SK-N-SH treated with all-trans-retinoic acid at 6 μM for 48 hours (cell line): ENCODE measurements at regions not wholly inside any gene's neighbourhood (a gene's known extent, or its start where the extent isn't known, plus 50 kb on each side); places are given as distances from the start of the nearest gene placed in this dataset.

Experiments
- ATAC-seq: fragments of 200-7000 bp; cut with Tn5 transposase; 3 replicates; pipeline ENCODE4 v1.9.1; 2020; ENCODE audit warnings: mild to moderate bottlenecking, moderate library complexity
- ARNTL ChIP-seq: fragments of 450-650 bp; formaldehyde crosslinking; IDR thresholded peaks from 2 replicates; pipeline ENCODE4 v1.5.0; 2020; ENCODE audit warnings: low read depth, mild to moderate bottlenecking, moderate library complexity, borderline replicate concordance
- BACH2 ChIP-seq: fragments of 250-450 bp; sonication (Bioruptor Pico); IDR thresholded peaks from 2 replicates; pipeline ENCODE4 v1.9.0; 2021; ENCODE audit warnings: mild to moderate bottlenecking, borderline replicate concordance
- CSDC2 ChIP-seq: fragments of 250-450 bp; sonication (Bioruptor Pico); IDR thresholded peaks from 2 replicates; pipeline ENCODE4 v1.5.0; 2020; ENCODE audit warnings: mild to moderate bottlenecking, moderate library complexity
- ESRRG ChIP-seq: fragments of 250-450 bp; sonication (Bioruptor Pico); IDR thresholded peaks from 2 replicates; pipeline ENCODE4 v1.6.1; 2021; ENCODE audit warnings: mild to moderate bottlenecking
- GLIS3 ChIP-seq: fragments of 250-450 bp; sonication (Bioruptor Pico); IDR thresholded peaks from 2 replicates; pipeline ENCODE4 v1.5.0; 2020; ENCODE audit warnings: mild to moderate bottlenecking, moderate library complexity
- ISL1 ChIP-seq: fragments of 250-450 bp; sonication (Bioruptor Pico); IDR thresholded peaks from 2 replicates; pipeline ENCODE4 v2.1.2; 2022; ENCODE audit warnings: mild to moderate bottlenecking, moderate library complexity
- OSR1 ChIP-seq: fragments of 250-450 bp; sonication (Bioruptor Pico); IDR thresholded peaks from 2 replicates; pipeline ENCODE4 v1.8.0; 2022; ENCODE audit warnings: moderate library complexity, mild to moderate bottlenecking, inconsistent platforms
- PPARA ChIP-seq: fragments of 250-450 bp; sonication (Bioruptor Pico); IDR thresholded peaks from 2 replicates; pipeline ENCODE4 v1.5.0; 2020; ENCODE audit warnings: mild to moderate bottlenecking, borderline replicate concordance
- RARB ChIP-seq: fragments of 250-450 bp; sonication (Bioruptor Pico); IDR thresholded peaks from 2 replicates; pipeline ENCODE4 v1.8.0; 2021; ENCODE audit warnings: mild to moderate bottlenecking, moderate library complexity
- SNAI2 ChIP-seq: fragments of 250-450 bp; sonication (Bioruptor Pico); IDR thresholded peaks from 2 replicates; pipeline ENCODE4 v1.5.0; 2020; ENCODE audit warnings: mild to moderate bottlenecking, moderate library complexity
- TOX ChIP-seq: fragments of 250-450 bp; sonication (Bioruptor Pico); IDR thresholded peaks from 2 replicates; pipeline ENCODE4 v1.8.0; 2021; ENCODE audit warnings: mild to moderate bottlenecking, moderate library complexity, borderline replicate concordance
- ZC3H10 ChIP-seq: fragments of 250-450 bp; sonication (Bioruptor Pico); IDR thresholded peaks from 2 replicates; pipeline ENCODE4 v1.5.1; 2021; ENCODE audit warnings: mild to moderate bottlenecking, moderate library complexity
- ZFP3 ChIP-seq: fragments of 250-450 bp; sonication (Bioruptor Pico); IDR thresholded peaks from 2 replicates; pipeline ENCODE4 v1.5.0; 2020; ENCODE audit warnings: mild to moderate bottlenecking, moderate library complexity
- ZNF565 ChIP-seq: fragments of 450-650 bp; formaldehyde crosslinking; conservative IDR thresholded peaks from 2 replicates; pipeline ENCODE4 v1.5.0; 2020; ENCODE audit warnings: low read depth, mild to moderate bottlenecking, moderate library complexity
- ZNF70 ChIP-seq: fragments of 450-650 bp; formaldehyde crosslinking; IDR thresholded peaks from 2 replicates; pipeline ENCODE4 v1.5.0; 2020; ENCODE audit warnings: mild to moderate bottlenecking, moderate library complexity
- ZNF8 ChIP-seq: fragments of 450-650 bp; formaldehyde crosslinking; IDR thresholded peaks from 2 replicates; pipeline ENCODE4 v1.5.0; 2020; ENCODE audit warnings: mild to moderate bottlenecking, moderate library complexity
- TF ChIP-seq, protein P1 (sequence below): fragments of 250-450 bp; sonication (Bioruptor Pico); IDR thresholded peaks from 2 replicates; pipeline ENCODE4 v1.5.0; 2020; ENCODE audit warnings: mild to moderate bottlenecking, moderate library complexity
- TF ChIP-seq, protein P2 (sequence below): fragments of 250-450 bp; sonication (Bioruptor Pico); IDR thresholded peaks from 2 replicates; pipeline ENCODE4 v1.5.1; 2021; ENCODE audit warnings: mild to moderate bottlenecking, moderate library complexity
- TF ChIP-seq, protein P3 (sequence below): fragments of 250-450 bp; sonication (Bioruptor Pico); IDR thresholded peaks from 2 replicates; pipeline ENCODE4 v1.8.0; 2020; ENCODE audit warnings: mild to moderate bottlenecking, moderate library complexity, borderline replicate concordance
- TF ChIP-seq, protein P4 (sequence below): fragments of 250-450 bp; sonication (Bioruptor Pico); IDR thresholded peaks from 2 replicates; pipeline ENCODE4 v1.5.1; 2020; ENCODE audit warnings: low read depth, mild to moderate bottlenecking, moderate library complexity

DNA sequence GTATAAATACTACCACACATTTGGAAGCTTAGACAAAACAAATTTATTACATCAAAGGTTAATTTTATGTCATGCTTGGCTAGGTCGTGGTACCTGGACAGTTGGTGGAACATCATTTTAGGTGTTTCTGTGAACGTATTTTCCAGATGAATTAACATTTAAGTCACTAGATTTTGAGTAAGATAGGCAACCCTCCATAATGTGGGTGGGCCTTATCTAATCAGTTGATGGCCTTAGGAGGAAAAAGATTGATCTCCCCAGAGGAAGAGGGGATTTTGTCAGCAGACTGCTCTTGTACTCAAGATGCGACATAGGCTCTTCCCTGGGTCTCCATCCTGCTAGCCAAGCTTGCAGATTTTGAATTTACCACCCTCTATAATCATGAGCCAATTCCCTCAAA is 85.0 kb downstream of the RPRM start:
- no peak for ATAC-seq
- TF ChIP-seq TOX (CRISPR knock-in tag) (no peak), OSR1 (CRISPR knock-in tag) (no peak), CSDC2 (CRISPR knock-in tag) (no peak), ZC3H10 (no peak), ZNF70 (CRISPR knock-in tag) (no peak), ZFP3 (CRISPR knock-in tag) (no peak), BACH2 (CRISPR knock-in tag) (no peak), PPARA (CRISPR knock-in tag) (no peak), ISL1 (CRISPR knock-in tag) (no peak), ZNF8 (CRISPR knock-in tag) (no peak)
- TF ChIP-seq, protein P1, sequence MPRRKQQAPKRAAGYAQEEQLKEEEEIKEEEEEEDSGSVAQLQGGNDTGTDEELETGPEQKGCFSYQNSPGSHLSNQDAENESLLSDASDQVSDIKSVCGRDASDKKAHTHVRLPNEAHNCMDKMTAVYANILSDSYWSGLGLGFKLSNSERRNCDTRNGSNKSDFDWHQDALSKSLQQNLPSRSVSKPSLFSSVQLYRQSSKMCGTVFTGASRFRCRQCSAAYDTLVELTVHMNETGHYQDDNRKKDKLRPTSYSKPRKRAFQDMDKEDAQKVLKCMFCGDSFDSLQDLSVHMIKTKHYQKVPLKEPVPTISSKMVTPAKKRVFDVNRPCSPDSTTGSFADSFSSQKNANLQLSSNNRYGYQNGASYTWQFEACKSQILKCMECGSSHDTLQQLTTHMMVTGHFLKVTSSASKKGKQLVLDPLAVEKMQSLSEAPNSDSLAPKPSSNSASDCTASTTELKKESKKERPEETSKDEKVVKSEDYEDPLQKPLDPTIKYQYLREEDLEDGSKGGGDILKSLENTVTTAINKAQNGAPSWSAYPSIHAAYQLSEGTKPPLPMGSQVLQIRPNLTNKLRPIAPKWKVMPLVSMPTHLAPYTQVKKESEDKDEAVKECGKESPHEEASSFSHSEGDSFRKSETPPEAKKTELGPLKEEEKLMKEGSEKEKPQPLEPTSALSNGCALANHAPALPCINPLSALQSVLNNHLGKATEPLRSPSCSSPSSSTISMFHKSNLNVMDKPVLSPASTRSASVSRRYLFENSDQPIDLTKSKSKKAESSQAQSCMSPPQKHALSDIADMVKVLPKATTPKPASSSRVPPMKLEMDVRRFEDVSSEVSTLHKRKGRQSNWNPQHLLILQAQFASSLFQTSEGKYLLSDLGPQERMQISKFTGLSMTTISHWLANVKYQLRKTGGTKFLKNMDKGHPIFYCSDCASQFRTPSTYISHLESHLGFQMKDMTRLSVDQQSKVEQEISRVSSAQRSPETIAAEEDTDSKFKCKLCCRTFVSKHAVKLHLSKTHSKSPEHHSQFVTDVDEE (CRISPR knock-in tag), result no peak

DNA sequence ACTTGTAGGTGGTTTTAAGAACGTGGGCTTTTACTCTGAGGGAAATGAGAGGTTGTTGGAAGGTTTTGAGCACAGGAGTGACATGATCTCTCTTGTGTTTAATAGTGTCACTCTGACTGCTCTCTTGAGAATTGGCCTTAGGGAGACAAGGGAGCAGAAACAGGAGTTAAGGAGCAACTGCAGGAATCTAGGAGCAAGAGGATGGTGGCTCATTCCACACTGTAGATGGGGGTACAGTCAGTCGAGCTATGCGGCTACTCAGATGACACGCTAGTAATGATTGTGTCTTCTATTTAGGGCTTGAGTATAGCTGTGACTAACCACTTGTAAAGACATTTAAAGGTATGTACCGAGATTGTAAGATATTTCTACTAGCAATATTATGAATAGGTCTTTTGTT is 87.4 kb downstream of the RPRM start:
- TF ChIP-seq ZNF8 (CRISPR knock-in tag), result no peak
- TF ChIP-seq TOX (CRISPR knock-in tag), result no peak
- TF ChIP-seq RARB (CRISPR knock-in tag), result no peak
- TF ChIP-seq ESRRG (CRISPR knock-in tag), result no peak
- no peak for TF ChIP-seq OSR1 (CRISPR knock-in tag)
- TF ChIP-seq ISL1 (CRISPR knock-in tag), result no peak
- TF ChIP-seq, protein P2, sequence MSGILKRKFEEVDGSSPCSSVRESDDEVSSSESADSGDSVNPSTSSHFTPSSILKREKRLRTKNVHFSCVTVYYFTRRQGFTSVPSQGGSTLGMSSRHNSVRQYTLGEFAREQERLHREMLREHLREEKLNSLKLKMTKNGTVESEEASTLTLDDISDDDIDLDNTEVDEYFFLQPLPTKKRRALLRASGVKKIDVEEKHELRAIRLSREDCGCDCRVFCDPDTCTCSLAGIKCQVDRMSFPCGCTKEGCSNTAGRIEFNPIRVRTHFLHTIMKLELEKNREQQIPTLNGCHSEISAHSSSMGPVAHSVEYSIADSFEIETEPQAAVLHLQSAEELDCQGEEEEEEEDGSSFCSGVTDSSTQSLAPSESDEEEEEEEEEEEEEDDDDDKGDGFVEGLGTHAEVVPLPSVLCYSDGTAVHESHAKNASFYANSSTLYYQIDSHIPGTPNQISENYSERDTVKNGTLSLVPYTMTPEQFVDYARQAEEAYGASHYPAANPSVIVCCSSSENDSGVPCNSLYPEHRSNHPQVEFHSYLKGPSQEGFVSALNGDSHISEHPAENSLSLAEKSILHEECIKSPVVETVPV (CRISPR knock-in tag), result no peak
- TF ChIP-seq SNAI2 (CRISPR knock-in tag), result no peak
- ATAC-seq, result no peak

DNA sequence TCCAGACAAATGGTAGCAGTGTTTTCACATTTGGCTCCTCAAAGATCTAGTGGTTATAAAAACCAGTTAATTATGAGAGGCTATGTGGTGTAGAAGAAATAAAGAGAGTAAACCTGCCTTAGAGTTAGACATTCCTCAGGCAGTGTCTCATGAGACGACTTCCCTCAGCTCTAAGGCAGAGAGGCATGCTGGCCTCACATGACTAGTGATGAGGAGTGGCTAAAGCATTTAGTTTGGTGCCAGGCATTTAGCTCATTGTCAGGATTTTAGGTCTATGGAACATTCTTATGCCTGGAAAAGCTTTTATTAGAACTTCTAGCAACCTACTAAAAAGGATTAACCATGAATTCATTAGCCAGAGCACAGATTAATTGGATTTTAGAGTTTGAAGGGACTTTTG is 90.3 kb downstream of the RPRM start:
- no peak for TF ChIP-seq SNAI2 (CRISPR knock-in tag)
- TF ChIP-seq RARB (CRISPR knock-in tag), result no peak
- no peak for TF ChIP-seq BACH2 (CRISPR knock-in tag)
- no peak for TF ChIP-seq PPARA (CRISPR knock-in tag)
- no peak for TF ChIP-seq ZC3H10
- TF ChIP-seq OSR1 (CRISPR knock-in tag), result no peak
- TF ChIP-seq, protein P3, sequence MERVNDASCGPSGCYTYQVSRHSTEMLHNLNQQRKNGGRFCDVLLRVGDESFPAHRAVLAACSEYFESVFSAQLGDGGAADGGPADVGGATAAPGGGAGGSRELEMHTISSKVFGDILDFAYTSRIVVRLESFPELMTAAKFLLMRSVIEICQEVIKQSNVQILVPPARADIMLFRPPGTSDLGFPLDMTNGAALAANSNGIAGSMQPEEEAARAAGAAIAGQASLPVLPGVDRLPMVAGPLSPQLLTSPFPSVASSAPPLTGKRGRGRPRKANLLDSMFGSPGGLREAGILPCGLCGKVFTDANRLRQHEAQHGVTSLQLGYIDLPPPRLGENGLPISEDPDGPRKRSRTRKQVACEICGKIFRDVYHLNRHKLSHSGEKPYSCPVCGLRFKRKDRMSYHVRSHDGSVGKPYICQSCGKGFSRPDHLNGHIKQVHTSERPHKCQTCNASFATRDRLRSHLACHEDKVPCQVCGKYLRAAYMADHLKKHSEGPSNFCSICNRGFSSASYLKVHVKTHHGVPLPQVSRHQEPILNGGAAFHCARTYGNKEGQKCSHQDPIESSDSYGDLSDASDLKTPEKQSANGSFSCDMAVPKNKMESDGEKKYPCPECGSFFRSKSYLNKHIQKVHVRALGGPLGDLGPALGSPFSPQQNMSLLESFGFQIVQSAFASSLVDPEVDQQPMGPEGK (CRISPR knock-in tag), result no peak
- TF ChIP-seq, protein P1 (CRISPR knock-in tag), result no peak
- no peak for TF ChIP-seq GLIS3
- TF ChIP-seq ZNF70 (CRISPR knock-in tag), result no peak
- TF ChIP-seq ZFP3 (CRISPR knock-in tag), result no peak
- TF ChIP-seq ARNTL, result no peak
- TF ChIP-seq, protein P2 (CRISPR knock-in tag), result no peak
- TF ChIP-seq ZNF8 (CRISPR knock-in tag), result no peak
- TF ChIP-seq ZNF565, result no peak
- TF ChIP-seq, protein P4, sequence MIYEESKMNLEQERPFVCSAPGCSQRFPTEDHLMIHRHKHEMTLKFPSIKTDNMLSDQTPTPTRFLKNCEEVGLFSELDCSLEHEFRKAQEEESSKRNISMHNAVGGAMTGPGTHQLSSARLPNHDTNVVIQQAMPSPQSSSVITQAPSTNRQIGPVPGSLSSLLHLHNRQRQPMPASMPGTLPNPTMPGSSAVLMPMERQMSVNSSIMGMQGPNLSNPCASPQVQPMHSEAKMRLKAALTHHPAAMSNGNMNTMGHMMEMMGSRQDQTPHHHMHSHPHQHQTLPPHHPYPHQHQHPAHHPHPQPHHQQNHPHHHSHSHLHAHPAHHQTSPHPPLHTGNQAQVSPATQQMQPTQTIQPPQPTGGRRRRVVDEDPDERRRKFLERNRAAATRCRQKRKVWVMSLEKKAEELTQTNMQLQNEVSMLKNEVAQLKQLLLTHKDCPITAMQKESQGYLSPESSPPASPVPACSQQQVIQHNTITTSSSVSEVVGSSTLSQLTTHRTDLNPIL, result no peak
- no peak for TF ChIP-seq ESRRG (CRISPR knock-in tag)
- TF ChIP-seq TOX (CRISPR knock-in tag), result no peak
- no peak for TF ChIP-seq CSDC2 (CRISPR knock-in tag)
- no peak for ATAC-seq
